ENCODE measurements at regions not wholly inside any gene's neighbourhood (a gene's known extent, or its start where the extent isn't known, plus 50 kb on each side); places are given as distances from the start of the nearest gene placed in this dataset.
"Not testable (repeated sequence)": the region's sequence is repeated elsewhere in the genome, so short reads cannot be mapped to it uniquely, and the experiment has no call there.

DNA sequence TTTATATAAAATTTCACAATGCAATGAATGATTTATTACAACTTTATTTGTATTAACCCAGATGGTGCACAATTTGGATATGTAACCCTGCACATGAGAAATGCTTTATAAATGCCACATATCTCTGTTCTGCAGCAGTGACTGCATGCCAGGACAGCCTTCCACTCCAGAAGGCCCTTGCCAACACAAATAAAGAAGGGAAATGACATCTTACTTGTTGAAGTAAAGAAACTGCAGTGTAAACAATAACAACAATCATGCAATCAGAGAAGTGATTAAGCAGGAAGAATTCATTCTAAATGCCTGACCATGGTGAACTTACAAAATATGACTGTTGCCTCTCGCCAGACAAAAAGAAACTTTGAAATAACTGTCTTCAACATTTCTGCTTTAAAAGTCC is 129.9 kb upstream of the CHST9 start:
- no peak overlapping the region for H3K4me3 ChIP-seq (ENCODE audit: low read depth, low read length)
- TF ChIP-seq, protein P1, sequence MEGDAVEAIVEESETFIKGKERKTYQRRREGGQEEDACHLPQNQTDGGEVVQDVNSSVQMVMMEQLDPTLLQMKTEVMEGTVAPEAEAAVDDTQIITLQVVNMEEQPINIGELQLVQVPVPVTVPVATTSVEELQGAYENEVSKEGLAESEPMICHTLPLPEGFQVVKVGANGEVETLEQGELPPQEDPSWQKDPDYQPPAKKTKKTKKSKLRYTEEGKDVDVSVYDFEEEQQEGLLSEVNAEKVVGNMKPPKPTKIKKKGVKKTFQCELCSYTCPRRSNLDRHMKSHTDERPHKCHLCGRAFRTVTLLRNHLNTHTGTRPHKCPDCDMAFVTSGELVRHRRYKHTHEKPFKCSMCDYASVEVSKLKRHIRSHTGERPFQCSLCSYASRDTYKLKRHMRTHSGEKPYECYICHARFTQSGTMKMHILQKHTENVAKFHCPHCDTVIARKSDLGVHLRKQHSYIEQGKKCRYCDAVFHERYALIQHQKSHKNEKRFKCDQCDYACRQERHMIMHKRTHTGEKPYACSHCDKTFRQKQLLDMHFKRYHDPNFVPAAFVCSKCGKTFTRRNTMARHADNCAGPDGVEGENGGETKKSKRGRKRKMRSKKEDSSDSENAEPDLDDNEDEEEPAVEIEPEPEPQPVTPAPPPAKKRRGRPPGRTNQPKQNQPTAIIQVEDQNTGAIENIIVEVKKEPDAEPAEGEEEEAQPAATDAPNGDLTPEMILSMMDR (IDR thresholded peaks at IDR 0.05; ENCODE audit: low read depth, low read length) = no peak

DNA sequence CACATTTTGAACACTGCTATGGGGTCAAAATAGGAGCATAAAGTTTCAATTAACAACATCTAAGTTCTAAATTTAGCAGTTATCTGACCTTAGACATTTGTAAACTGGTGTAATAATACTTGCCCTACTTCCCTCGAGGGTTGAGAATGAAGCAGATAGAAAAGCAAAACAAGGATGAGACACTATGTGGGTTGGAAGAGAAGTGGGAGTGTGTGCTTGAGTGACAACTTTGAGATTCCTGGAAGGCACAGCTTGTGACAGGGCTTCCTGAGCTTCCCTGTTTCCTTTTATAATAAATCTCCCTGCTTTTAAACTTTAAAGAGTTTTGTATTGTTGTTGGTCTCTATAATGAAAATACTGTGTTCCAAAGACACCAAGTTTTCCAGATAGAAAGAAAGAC is 128.6 kb upstream of the CHST9 start:
- TF ChIP-seq, protein P1 (IDR thresholded peaks at IDR 0.05; ENCODE audit: low read depth, low read length) = no peak
- H3K4me3 ChIP-seq (ENCODE audit: low read depth, low read length) = no peak overlapping the region

DNA sequence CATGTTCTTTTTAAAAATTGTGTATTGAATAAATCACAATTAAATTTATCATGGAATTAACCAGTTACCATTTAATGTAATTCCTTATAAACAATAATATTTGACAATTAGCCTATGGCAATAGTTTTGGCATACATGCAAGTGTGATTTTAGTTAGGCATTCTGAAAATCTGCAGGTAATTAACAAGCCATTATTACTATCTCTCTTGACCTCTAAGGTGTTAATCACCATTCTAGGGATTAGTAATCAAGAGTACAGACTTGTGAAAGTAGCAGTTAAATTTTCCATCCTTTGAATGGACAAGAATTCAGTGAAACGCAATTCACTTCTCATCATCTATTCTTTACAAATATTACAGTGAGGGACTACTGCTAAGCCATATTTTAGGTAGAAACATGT is 127.7 kb upstream of the CHST9 start:
- H3K4me3 ChIP-seq (ENCODE audit: low read depth, low read length) = no peak overlapping the region
- TF ChIP-seq, protein P1 (IDR thresholded peaks at IDR 0.05; ENCODE audit: low read depth, low read length) = no peak

DNA sequence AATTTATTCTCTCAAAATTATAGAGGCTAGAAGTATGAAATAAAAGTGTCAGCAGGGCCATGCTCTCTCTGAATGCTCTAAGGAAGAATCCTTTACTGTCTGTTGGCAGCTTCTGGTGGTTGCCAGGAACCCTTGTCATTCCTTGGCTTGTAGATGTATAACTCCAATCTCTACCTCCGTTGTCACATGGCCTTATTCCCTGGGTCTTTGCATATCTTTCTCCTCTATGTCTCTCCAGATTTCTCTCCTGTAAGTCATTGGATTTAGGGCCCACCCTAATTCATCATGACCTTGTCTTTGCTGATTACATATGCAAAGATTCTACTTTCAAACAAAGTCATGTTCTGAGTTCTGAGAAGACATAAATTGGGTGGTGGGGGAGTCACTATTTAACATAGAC is 127.0 kb upstream of the CHST9 start:
- TF ChIP-seq, protein P1 (IDR thresholded peaks at IDR 0.05; ENCODE audit: low read depth, low read length) = no peak
- H3K4me3 ChIP-seq (ENCODE audit: low read depth, low read length) = no peak overlapping the region

DNA sequence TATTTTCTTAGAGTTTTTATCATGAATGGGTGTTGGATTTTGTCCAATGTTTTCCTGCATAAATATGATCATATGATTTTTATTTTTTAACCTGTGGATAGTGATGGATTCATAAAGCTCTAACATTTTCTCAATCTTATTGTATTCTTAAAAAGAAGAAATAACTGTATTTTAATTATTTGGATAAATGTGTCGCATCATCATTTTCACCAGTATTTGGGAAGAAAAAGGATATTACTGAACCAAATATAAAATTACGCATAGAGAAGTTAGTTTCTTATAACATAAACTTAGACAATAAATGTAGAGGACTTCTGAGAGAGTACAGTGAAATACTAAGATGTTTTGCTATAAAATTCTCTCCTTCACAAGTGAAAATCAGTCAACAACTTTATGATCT is 126.0 kb upstream of the CHST9 start:
- TF ChIP-seq, protein P1 (IDR thresholded peaks at IDR 0.05; ENCODE audit: low read depth, low read length) = no peak
- no peak overlapping the region for H3K4me3 ChIP-seq (ENCODE audit: low read depth, low read length)

DNA sequence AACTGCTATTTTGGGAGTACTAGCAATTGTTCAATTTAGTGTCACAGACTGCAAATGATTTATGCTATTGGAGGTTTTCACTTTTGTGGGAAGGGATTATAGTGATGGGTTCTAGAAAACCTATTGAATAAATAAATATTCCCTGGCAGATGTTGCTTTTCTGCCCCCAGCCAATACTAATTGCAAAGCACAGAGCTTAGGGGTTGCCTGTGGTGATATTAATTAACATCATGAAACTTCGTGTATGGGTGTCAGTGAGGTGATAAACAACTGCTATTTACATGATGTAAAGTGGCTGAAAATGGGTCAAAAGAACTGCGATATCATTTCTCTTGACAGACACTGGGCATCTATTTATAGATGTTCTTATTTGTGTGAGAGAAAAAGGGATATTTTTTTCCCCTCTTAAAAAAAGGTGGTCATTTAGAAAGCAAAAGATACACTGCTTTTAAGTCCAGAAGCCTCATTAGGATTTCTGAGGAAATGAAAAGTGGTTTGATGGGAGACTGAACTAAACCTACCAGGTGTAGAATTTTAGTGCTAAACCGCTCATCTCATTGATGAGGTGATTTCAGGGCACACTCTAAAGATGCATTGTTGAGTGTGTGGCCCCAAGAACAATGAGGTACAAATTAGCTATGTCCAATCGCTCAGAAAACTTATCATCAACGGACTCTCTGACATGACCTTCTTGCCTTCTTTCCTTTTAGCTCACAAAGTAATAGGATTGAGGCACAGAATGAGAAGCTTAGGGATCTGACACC is 116.7 kb upstream of the CHST9 start:
- H3K4me3 ChIP-seq (ENCODE audit: low read depth, low read length) = no peak overlapping the region
- TF ChIP-seq, protein P1 (IDR thresholded peaks at IDR 0.05; ENCODE audit: low read depth, low read length) = no peak

DNA sequence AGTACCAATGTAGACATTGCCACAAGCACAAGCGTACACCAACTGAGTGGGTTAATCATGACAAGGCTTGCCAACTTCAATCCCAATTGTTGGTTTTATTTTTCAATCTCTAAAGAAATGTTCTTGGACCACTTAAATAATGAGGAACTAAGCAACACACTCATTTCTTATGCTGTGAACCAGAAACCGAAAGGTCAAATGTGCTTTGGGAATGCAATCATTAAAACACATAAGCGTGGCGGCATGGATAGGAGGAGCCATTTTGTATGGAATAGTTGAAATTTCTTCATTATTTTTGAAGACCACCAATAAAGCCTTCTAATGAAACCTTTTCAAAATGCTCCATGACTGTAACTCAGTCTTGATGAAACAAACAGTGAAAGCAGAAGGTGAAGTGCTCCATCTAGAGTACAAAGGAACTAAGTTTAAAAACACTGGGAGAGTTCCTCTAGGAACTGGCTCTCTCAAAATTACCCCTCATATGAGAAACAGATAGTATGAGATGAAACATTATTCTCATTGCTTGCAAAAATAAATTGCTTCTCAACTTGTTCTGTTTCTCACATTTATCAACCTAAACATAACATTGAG is 113.2 kb upstream of the CHST9 start:
- TF ChIP-seq, protein P1 (IDR thresholded peaks at IDR 0.05; ENCODE audit: low read depth, low read length) = no peak
- H3K4me3 ChIP-seq (ENCODE audit: low read depth, low read length) = no peak overlapping the region

DNA sequence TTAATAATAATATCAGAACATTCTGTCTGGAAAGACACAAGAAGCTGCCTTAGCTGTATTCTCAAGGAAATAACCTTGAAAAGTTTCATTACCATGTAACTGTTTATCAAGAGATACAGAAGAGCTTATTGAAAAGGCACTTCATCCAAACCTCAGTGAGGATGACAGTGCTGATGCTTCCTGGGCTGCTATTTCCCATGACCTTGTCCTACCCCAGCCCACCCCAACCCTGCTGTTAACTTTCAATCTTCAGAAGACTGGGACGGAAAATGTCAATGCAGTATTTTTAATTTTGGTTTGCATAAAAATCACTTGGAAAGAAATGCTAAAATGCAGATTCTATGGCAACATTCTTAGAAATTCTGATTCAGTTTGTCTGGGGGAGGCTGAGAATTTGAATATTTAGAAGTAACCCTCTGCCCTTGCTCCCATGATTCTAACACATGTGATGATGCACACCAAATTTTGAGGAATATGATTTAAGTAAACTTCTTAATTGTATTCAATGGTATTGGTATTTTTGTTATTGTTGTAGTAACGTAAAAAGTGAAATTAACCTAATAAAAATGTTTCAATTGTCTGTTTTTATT is 101.0 kb upstream of the CHST9 start:
- H3K4me3 ChIP-seq (ENCODE audit: low read depth, low read length) = not testable (repeated sequence)

Data from WI38 (cell line).